Gastrocnemius medialis (tissue), 4 donors: ENCODE measurements at regions not wholly inside any gene's neighbourhood (a gene's known extent, or its start where the extent isn't known, plus 50 kb on each side); places are given as distances from the start of the nearest gene placed in this dataset.

Source experiments
- CTCF ChIP-seq, 5 experiments: fragments of 450-650 bp in 3 of 5; fragments of 200-600 bp in 2 of 5; sonication (generic) in 2 of 5; IDR thresholded peaks in 4 of 5; conservative IDR thresholded peaks in 1 of 5; 1 replicate in 4 of 5; 2 replicates in 1 of 5; pipeline ENCODE4 v1.5.1; 2016 to 2019; ENCODE audit warnings: antibody characterized with exemption in 5 of 5, mild to moderate bottlenecking in 3 of 5, moderate library complexity in 3 of 5
- POLR2A ChIP-seq, 2 donors: fragments of 450-650 bp; IDR thresholded peaks; one replicate each; pipeline ENCODE4 v1.6.1; 2017; ENCODE audit warnings: antibody characterized with exemption in 2 of 2, mild to moderate bottlenecking in 2 of 2, moderate library complexity in 2 of 2

DNA sequence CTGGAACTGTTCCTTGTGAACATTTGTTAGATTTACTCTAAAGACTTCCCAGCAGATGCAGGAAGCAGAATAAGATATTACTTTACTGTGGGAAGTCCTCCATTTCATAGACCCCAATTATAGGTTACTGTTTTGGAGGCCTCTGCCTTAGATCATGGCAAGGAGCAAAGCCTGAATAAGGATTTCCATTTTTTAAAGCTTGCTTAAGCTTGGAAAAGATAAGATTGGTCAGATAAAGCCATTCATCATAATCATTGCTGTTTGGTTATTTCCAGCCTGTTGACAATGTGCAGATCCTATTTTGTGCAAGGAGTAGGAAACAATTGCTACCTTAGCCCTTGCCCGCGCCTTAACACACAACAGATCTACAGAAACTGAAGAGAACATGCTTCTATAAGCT is 129.5 kb upstream of the ITGA1 start:
- TF ChIP-seq POLR2A (IDR thresholded peaks at IDR 0.05) (no peak), CTCF (IDR thresholded peaks at IDR 0.05 in 4 of 5, conservative IDR thresholded peaks at IDR 0.05 in 1 of 5) (no peak)
